Breast epithelium (tissue), 3 donors: ENCODE measurements at regions not wholly inside any gene's neighbourhood (a gene's known extent, or its start where the extent isn't known, plus 50 kb on each side); places are given as distances from the start of the nearest gene placed in this dataset.

Experiments used
- POLR2A ChIP-seq: fragments of 450-650 bp; IDR thresholded peaks from one replicate; pipeline ENCODE4 v1.6.1; 2016; ENCODE audit warnings: antibody characterized with exemption, mild to moderate bottlenecking, moderate library complexity
- POLR2AphosphoS5 ChIP-seq, 3 donors: sonication (generic); formaldehyde crosslinking; IDR thresholded peaks; one replicate each; pipeline ENCODE4 v1.6.1; 2017; ENCODE audit warnings: antibody characterized with exemption in 3 of 3
- TF ChIP-seq, protein P1 (sequence below), 3 donors: fragments of 450-650 bp; IDR thresholded peaks; one replicate each; pipeline ENCODE4 v1.5.1; 2016 to 2017; ENCODE audit warnings: antibody characterized with exemption in 3 of 3, mild to moderate bottlenecking in 3 of 3, moderate library complexity in 3 of 3

GRCh38 chr12:83468988-83469908 lies 782.5 kb downstream of the TMTC2 start:
- TF ChIP-seq, protein P1, sequence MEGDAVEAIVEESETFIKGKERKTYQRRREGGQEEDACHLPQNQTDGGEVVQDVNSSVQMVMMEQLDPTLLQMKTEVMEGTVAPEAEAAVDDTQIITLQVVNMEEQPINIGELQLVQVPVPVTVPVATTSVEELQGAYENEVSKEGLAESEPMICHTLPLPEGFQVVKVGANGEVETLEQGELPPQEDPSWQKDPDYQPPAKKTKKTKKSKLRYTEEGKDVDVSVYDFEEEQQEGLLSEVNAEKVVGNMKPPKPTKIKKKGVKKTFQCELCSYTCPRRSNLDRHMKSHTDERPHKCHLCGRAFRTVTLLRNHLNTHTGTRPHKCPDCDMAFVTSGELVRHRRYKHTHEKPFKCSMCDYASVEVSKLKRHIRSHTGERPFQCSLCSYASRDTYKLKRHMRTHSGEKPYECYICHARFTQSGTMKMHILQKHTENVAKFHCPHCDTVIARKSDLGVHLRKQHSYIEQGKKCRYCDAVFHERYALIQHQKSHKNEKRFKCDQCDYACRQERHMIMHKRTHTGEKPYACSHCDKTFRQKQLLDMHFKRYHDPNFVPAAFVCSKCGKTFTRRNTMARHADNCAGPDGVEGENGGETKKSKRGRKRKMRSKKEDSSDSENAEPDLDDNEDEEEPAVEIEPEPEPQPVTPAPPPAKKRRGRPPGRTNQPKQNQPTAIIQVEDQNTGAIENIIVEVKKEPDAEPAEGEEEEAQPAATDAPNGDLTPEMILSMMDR (IDR thresholded peaks at IDR 0.05) = no peak
- TF ChIP-seq POLR2A = no peak
- TF ChIP-seq POLR2AphosphoS5 (IDR thresholded peaks at IDR 0.05) = no peak
